GM18907 (cell line): ENCODE measurements at regions not wholly inside any gene's neighbourhood (a gene's known extent, or its start where the extent isn't known, plus 50 kb on each side); places are given as distances from the start of the nearest gene placed in this dataset.

Source experiments
- ATAC-seq: cut with Tn5 transposase; IDR thresholded peaks from one replicate; pipeline ENCODE4 v1.9.1; 2021; ENCODE audit warnings: mild to moderate bottlenecking, moderate library complexity; ENCODE audit not compliant: unreplicated experiment

- no peak for ATAC-seq
Observed at GRCh38 chr11:37560346-37560745, 962.3 kb upstream of the RAG2 start.

- no peak for ATAC-seq
Observed at GRCh38 chr11:37558619-37559210, 960.7 kb upstream of the RAG2 start.

GRCh38 chr11:37557990-37558389, 960.0 kb upstream of the RAG2 start:
- ATAC-seq: no peak

- no peak for ATAC-seq
Observed at GRCh38 chr11:37552284-37552683, 954.2 kb upstream of the RAG2 start.

GRCh38 chr11:37544491-37544890, 946.5 kb upstream of the RAG2 start:
- ATAC-seq: no peak

- no peak for ATAC-seq
Observed at GRCh38 chr11:37533830-37534229, 935.8 kb upstream of the RAG2 start.

- ATAC-seq: no peak
Observed at GRCh38 chr11:37533087-37533486, 935.1 kb upstream of the RAG2 start.

- no peak for ATAC-seq
Observed at GRCh38 chr11:37532271-37532670, 934.2 kb upstream of the RAG2 start.

- no peak for ATAC-seq
Observed at GRCh38 chr11:37527545-37527944, 929.5 kb upstream of the RAG2 start.

GRCh38 chr11:37525336-37525735, 927.3 kb upstream of the RAG2 start:
- ATAC-seq: no peak

- no peak for ATAC-seq
Observed at GRCh38 chr11:37519781-37520180, 921.7 kb upstream of the RAG2 start.

- no peak for ATAC-seq
Observed at GRCh38 chr11:37512156-37512780, 914.2 kb upstream of the RAG2 start.

GRCh38 chr11:37511425-37511933, 913.4 kb upstream of the RAG2 start:
- no peak for ATAC-seq

GRCh38 chr11:37509506-37509905, 911.5 kb upstream of the RAG2 start:
- no peak for ATAC-seq

- no peak for ATAC-seq
Observed at GRCh38 chr11:37506531-37506930, 908.5 kb upstream of the RAG2 start.

- no peak for ATAC-seq
Observed at GRCh38 chr11:37505406-37505805, 907.4 kb upstream of the RAG2 start.

GRCh38 chr11:37504921-37505320, 906.9 kb upstream of the RAG2 start:
- no peak for ATAC-seq

GRCh38 chr11:37504060-37504611, 906.1 kb upstream of the RAG2 start:
- ATAC-seq: peak; percentile 92

- ATAC-seq: peak; percentile 51
Observed at GRCh38 chr11:37503411-37504059, 905.5 kb upstream of the RAG2 start.

- ATAC-seq: no peak
Observed at GRCh38 chr11:37502202-37502601, 904.2 kb upstream of the RAG2 start.

GRCh38 chr11:37500425-37500824, 902.4 kb upstream of the RAG2 start:
- ATAC-seq: no peak

GRCh38 chr11:37497326-37497725, 899.3 kb upstream of the RAG2 start:
- ATAC-seq: no peak
